GM12874 (cell line): ENCODE measurements at regions not wholly inside any gene's neighbourhood (a gene's known extent, or its start where the extent isn't known, plus 50 kb on each side); places are given as distances from the start of the nearest gene placed in this dataset.

Experiments
- TF ChIP-seq, protein P1 (sequence below): IDR thresholded peaks from 2 replicates; pipeline ENCODE4 v1.5.1; 2011; ENCODE audit warnings: low read depth, mild to moderate bottlenecking, control low read depth, low read length, moderate library complexity; ENCODE audit not compliant: insufficient read depth

DNA sequence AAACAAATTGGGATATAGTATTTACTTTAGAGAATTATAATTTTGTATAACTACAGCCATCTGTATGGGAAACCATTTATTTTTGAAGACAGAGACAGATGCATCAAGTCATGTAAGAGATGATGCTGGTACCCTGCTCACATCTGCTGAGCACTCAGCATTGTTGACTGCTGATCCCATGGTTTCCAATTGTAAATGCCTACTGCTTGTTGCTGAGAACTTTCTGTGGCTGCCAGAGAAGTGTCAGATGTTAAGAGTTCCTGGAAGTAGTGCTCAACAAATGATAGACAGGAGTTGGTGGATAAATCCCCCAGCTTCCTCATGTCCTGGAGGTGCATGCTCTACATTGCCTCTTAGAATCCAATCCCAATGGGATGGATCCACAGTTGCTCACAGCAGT is 167.1 kb downstream of the OXSM start:
- TF ChIP-seq, protein P1, sequence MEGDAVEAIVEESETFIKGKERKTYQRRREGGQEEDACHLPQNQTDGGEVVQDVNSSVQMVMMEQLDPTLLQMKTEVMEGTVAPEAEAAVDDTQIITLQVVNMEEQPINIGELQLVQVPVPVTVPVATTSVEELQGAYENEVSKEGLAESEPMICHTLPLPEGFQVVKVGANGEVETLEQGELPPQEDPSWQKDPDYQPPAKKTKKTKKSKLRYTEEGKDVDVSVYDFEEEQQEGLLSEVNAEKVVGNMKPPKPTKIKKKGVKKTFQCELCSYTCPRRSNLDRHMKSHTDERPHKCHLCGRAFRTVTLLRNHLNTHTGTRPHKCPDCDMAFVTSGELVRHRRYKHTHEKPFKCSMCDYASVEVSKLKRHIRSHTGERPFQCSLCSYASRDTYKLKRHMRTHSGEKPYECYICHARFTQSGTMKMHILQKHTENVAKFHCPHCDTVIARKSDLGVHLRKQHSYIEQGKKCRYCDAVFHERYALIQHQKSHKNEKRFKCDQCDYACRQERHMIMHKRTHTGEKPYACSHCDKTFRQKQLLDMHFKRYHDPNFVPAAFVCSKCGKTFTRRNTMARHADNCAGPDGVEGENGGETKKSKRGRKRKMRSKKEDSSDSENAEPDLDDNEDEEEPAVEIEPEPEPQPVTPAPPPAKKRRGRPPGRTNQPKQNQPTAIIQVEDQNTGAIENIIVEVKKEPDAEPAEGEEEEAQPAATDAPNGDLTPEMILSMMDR: no peak

DNA sequence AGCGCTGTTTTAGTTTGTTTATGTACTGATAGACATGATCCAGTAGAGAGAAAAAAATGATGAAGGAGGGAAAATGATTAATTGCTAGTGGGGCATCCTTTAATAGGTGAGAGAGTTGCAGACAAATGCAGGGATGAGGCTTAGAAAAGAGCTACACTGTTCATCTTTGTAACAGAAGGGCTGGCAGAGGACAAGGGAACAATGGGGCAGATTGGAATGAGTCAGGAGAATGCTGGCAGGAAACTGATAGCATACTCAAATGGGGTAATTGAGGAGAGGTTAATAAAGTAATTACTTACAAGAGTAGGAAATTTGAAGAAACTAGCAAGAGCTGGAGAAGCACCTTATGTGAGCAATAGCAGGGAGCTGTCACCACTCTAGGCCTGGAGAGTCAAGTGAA is 170.9 kb downstream of the OXSM start:
- TF ChIP-seq, protein P1: no peak

- TF ChIP-seq, protein P1: no peak
Measured at GRCh38 chr3:25962255-25962654, 172.4 kb downstream of the OXSM start.

- TF ChIP-seq, protein P1: no peak
Measured at GRCh38 chr3:25964141-25964540, 174.3 kb downstream of the OXSM start.

- TF ChIP-seq, protein P1: no peak
Measured at GRCh38 chr3:25967385-25967784, 177.5 kb downstream of the OXSM start.

GRCh38 chr3:25971736-25972135 is 181.8 kb downstream of the OXSM start:
- TF ChIP-seq, protein P1: no peak

- TF ChIP-seq, protein P1: no peak
Measured at GRCh38 chr3:25973122-25973521, 183.2 kb downstream of the OXSM start.

DNA sequence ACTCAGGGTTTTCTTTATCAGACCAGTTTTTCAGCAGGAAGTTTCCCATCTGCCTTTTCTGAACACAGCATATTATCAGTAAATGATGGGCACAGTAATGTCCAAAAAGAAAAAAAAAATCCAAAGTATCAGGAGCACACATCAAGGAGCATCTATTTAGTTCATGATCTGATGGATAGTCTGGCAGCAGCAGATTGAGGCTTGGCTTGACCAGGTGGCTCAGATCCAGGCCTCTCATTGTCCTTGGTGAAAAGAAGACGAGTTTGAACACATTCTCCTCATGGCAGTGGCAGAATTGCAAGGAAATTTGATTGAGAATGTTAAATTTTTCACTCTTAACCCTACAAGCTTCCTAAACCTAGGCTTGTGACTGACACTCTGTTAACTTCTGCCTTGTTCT is 192.9 kb downstream of the OXSM start:
- TF ChIP-seq, protein P1: no peak
